ENCODE measurements at regions not wholly inside any gene's neighbourhood (a gene's known extent, or its start where the extent isn't known, plus 50 kb on each side); places are given as distances from the start of the nearest gene placed in this dataset.

GRCh38 chr1:225711236-225711937, 58.5 kb upstream of the ENAH start:
- H3K4me3 ChIP-seq = no peak overlapping the region
- intact Hi-C loops (cut with micrococcal nuclease; ENCODE audit: unreplicated experiment) = no loop called here
- TF ChIP-seq, protein P1, sequence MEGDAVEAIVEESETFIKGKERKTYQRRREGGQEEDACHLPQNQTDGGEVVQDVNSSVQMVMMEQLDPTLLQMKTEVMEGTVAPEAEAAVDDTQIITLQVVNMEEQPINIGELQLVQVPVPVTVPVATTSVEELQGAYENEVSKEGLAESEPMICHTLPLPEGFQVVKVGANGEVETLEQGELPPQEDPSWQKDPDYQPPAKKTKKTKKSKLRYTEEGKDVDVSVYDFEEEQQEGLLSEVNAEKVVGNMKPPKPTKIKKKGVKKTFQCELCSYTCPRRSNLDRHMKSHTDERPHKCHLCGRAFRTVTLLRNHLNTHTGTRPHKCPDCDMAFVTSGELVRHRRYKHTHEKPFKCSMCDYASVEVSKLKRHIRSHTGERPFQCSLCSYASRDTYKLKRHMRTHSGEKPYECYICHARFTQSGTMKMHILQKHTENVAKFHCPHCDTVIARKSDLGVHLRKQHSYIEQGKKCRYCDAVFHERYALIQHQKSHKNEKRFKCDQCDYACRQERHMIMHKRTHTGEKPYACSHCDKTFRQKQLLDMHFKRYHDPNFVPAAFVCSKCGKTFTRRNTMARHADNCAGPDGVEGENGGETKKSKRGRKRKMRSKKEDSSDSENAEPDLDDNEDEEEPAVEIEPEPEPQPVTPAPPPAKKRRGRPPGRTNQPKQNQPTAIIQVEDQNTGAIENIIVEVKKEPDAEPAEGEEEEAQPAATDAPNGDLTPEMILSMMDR (conservative IDR thresholded peaks at IDR 0.05) = no peak
- TF ChIP-seq EZH2 (IDR thresholded peaks at IDR 0.05; ENCODE audit: low read depth) = no peak
- no peak overlapping the region for H3K27ac ChIP-seq
- no peak for DNase-seq
- no peaks in the 10 kb centered on the region for H3K79me2 ChIP-seq (ENCODE audit: low read depth)
- no peaks in the 10 kb centered on the region for H3F3A ChIP-seq (ENCODE audit: insufficient read depth, low read depth)
- H3K4me1 ChIP-seq (replicated peaks; ENCODE audit: insufficient read depth) = peaks cover 17% of the 10 kb centered on the region
- no peaks in the 10 kb centered on the region; the same call in 1 of the 2 replicates for H3K9me2 ChIP-seq (ENCODE audit: insufficient read depth)
- POLR2A ChIA-PET (ENCODE audit: unreplicated experiment) = interaction anchor here (0.6 kb wide), 1 partner anchor 48 kb away, joined by 4 read pairs; no protein-coding TSS in a partner anchor
- H4K20me1 ChIP-seq (ENCODE audit: insufficient read depth) = no peaks in the 10 kb centered on the region
- H3K9me3 ChIP-seq (ENCODE audit: insufficient read depth, low read depth) = no peaks in the 10 kb centered on the region
- H2AFZ ChIP-seq = no peak overlapping the region
- H3K4me2 ChIP-seq = no peak overlapping the region
- H3K36me3 ChIP-seq (ENCODE audit: low read depth) = no peaks in the 10 kb centered on the region
- no TSS peak for BruUV-seq (replicated peaks)
- H3K27me3 ChIP-seq (ENCODE audit: insufficient read depth, low read depth) = no peaks in the 10 kb centered on the region
- CTCF ChIA-PET = no interaction called here

- BruUV-seq (replicated peaks) = no TSS peak
These were observed 59.5 kb upstream of the ENAH start for GRCh38 chr1:225712391-225712790.

GRCh38 chr1:225713281-225713680, 60.4 kb upstream of the ENAH start:
- POLR2A ChIA-PET (ENCODE audit: unreplicated experiment) = no interaction called here
- intact Hi-C loops (cut with micrococcal nuclease; ENCODE audit: unreplicated experiment) = no loop called here
- no peaks in the 10 kb centered on the region for H3K27me3 ChIP-seq (ENCODE audit: insufficient read depth, low read depth)
- no peak overlapping the region for H2AFZ ChIP-seq
- TF ChIP-seq, protein P1 (conservative IDR thresholded peaks at IDR 0.05) = no peak
- no peak for TF ChIP-seq EZH2 (IDR thresholded peaks at IDR 0.05; ENCODE audit: low read depth)
- no peaks in the 10 kb centered on the region for H3K36me3 ChIP-seq (ENCODE audit: low read depth)
- no TSS peak for BruUV-seq (replicated peaks)
- H4K20me1 ChIP-seq (ENCODE audit: insufficient read depth) = no peaks in the 10 kb centered on the region
- H3F3A ChIP-seq (ENCODE audit: insufficient read depth, low read depth) = no peaks in the 10 kb centered on the region
- H3K4me3 ChIP-seq = no peak overlapping the region
- no peaks in the 10 kb centered on the region for H3K9me3 ChIP-seq (ENCODE audit: insufficient read depth, low read depth)
- H3K27ac ChIP-seq = no peak overlapping the region
- peaks cover 17% of the 10 kb centered on the region for H3K4me1 ChIP-seq (replicated peaks; ENCODE audit: insufficient read depth)
- DNase-seq = no peak
- H3K4me2 ChIP-seq = no peak overlapping the region
- CTCF ChIA-PET = interaction anchor here (0.7 kb wide), 1 partner anchor 53 kb away, joined by 4 read pairs; no protein-coding TSS in a partner anchor
- H3K79me2 ChIP-seq (ENCODE audit: low read depth) = no peaks in the 10 kb centered on the region
- no peaks in the 10 kb centered on the region; the same call in 1 of the 2 replicates for H3K9me2 ChIP-seq (ENCODE audit: insufficient read depth)

More at GRCh38 chr1:225712391-225712790, 59.5 kb upstream of the ENAH start:
- Histone ChIP-seq H3K9me3 (ENCODE audit: insufficient read depth, low read depth) (no peaks in the 10 kb centered on the region), H3K27me3 (ENCODE audit: insufficient read depth, low read depth) (no peaks in the 10 kb centered on the region), H3K4me3 (no peak overlapping the region), H3K4me2 (no peak overlapping the region), H3K36me3 (ENCODE audit: low read depth) (no peaks in the 10 kb centered on the region), H2AFZ (no peak overlapping the region), H3K79me2 (ENCODE audit: low read depth) (no peaks in the 10 kb centered on the region), H3F3A (ENCODE audit: insufficient read depth, low read depth) (no peaks in the 10 kb centered on the region), H3K27ac (no peak overlapping the region), H3K4me1 (replicated peaks; ENCODE audit: insufficient read depth) (peaks cover 17% of the 10 kb centered on the region), H3K9me2 (ENCODE audit: insufficient read depth) (no peaks in the 10 kb centered on the region; the same call in 1 of the 2 replicates), H4K20me1 (ENCODE audit: insufficient read depth) (no peaks in the 10 kb centered on the region)
- intact Hi-C loops (cut with micrococcal nuclease; ENCODE audit: unreplicated experiment) = no loop called here
- ChIA-PET POLR2A (ENCODE audit: unreplicated experiment) (no interaction called here), CTCF (interaction anchor here (0.7 kb wide), 1 partner anchor 52 kb away, joined by 4 read pairs; no protein-coding TSS in a partner anchor)
- DNase-seq = no peak
- TF ChIP-seq, protein P1 (conservative IDR thresholded peaks at IDR 0.05) = no peak
- no peak for TF ChIP-seq EZH2 (IDR thresholded peaks at IDR 0.05; ENCODE audit: low read depth)

All from PC-9 (cell line).